Gastrocnemius medialis (tissue), 4 donors: ENCODE measurements at regions not wholly inside any gene's neighbourhood (a gene's known extent, or its start where the extent isn't known, plus 50 kb on each side); places are given as distances from the start of the nearest gene placed in this dataset.
A peak's percentile ranks its signal among the peaks of the same experiment; 100 is the strongest.

Experiments
- ATAC-seq, 2 donors: fragments of 150-250 bp; one replicate each; pipeline ENCODE4 v1.9.1; 2016
- DNase-seq, 2 donors: peaks; one replicate each; pipeline ENCODE4 v3.0.0-alpha.2; 2019
- H3K27ac ChIP-seq, 4 donors: fragments of 200-600 bp; sonication (generic); 1 replicate in 1 of 4; 2 replicates in 3 of 4; pipeline ENCODE4 v1.5.1; 2016 to 2018; ENCODE audit warnings: mild to moderate bottlenecking in 2 of 4, moderate library complexity in 1 of 4
- H3K27me3 ChIP-seq, 3 donors: fragments of 200-600 bp; sonication (generic) in 2 of 3; 1 replicate in 1 of 3; 2 replicates in 2 of 3; pipeline versions ENCODE4 v1.5.1 to v1.6.0; 2016 to 2019; ENCODE audit warnings: mild to moderate bottlenecking in 1 of 3, moderate library complexity in 1 of 3
- H3K36me3 ChIP-seq, 2 donors: fragments of 200-600 bp; sonication (generic) in 1 of 2; one replicate each; pipeline ENCODE4 v1.5.1; 2017 to 2018
- H3K4me1 ChIP-seq, 2 donors: fragments of 200-600 bp; sonication (generic) in 1 of 2; one replicate each; pipeline ENCODE4 v1.5.1; 2016 to 2017; ENCODE audit warnings: mild to moderate bottlenecking in 2 of 2
- H3K4me3 ChIP-seq, 4 donors: fragments of 200-600 bp; sonication (generic) in 3 of 4; 1 replicate in 1 of 4; 2 replicates in 3 of 4; pipeline ENCODE4 v1.5.1; 2016 to 2019; ENCODE audit warnings: mild to moderate bottlenecking in 2 of 4
- H3K9me3 ChIP-seq, 3 donors: fragments of 200-600 bp; sonication (generic) in 2 of 3; 1 replicate in 1 of 3; 2 replicates in 2 of 3; pipeline ENCODE4 v1.5.1; 2016 to 2019
- POLR2A ChIP-seq, 2 donors: fragments of 450-650 bp; IDR thresholded peaks; one replicate each; pipeline ENCODE4 v1.6.1; 2017; ENCODE audit warnings: antibody characterized with exemption in 2 of 2, mild to moderate bottlenecking in 2 of 2, moderate library complexity in 2 of 2
- in situ Hi-C, 4 donors: fragments of 200-750 bp; cut with MboI; loops; one replicate each; pipeline versions ENCODE4 v1.15.0 to v1.8.0; 2017; ENCODE audit warnings: low sequenced_read_pairs in 4 of 4
- intact Hi-C: fragments of 100-400 bp; cut with DNase I; formaldehyde crosslinking; loops from one replicate; pipeline ENCODE4 v1.15.1; 2023; ENCODE audit warnings: low total_unique reads
- TF ChIP-seq, protein P1 (sequence below), 5 experiments: fragments of 450-650 bp in 3 of 5; fragments of 200-600 bp in 2 of 5; sonication (generic) in 2 of 5; IDR thresholded peaks in 4 of 5; conservative IDR thresholded peaks in 1 of 5; 1 replicate in 4 of 5; 2 replicates in 1 of 5; pipeline ENCODE4 v1.5.1; 2016 to 2019; ENCODE audit warnings: antibody characterized with exemption in 5 of 5, mild to moderate bottlenecking in 3 of 5, moderate library complexity in 3 of 5

DNA sequence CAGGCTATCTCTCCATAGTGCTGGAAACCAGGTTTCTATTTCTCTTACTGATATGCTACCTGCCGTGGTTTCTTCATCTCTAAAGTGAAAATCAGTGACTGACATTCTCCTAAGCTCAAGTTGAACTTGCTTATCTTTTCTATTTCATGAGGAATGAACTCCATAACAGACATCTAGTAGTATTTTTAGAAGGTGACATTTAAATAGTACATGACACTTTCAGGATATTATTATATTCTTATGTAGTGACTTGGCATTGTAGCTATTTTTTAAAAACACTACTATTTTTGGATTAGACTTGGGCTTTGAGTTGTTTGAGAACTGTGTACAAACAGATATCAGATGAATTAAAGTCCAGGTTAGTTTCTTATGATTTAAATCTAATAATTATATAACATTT, 1381.8 kb downstream of the DSC3 start:
- intact Hi-C loops: no loop called here
- H3K27me3 ChIP-seq: no peaks in the 10 kb centered on the region
- H3K27ac ChIP-seq: peak overlapping the region in 1 of 4 donors; percentile 3
- DNase-seq (no peak), ATAC-seq (no peak)
- no peaks in the 10 kb centered on the region for H3K36me3 ChIP-seq
- peaks cover 0 to 19% of the 10 kb centered on the region in 2 donors for H3K4me1 ChIP-seq
- TF ChIP-seq, protein P1, sequence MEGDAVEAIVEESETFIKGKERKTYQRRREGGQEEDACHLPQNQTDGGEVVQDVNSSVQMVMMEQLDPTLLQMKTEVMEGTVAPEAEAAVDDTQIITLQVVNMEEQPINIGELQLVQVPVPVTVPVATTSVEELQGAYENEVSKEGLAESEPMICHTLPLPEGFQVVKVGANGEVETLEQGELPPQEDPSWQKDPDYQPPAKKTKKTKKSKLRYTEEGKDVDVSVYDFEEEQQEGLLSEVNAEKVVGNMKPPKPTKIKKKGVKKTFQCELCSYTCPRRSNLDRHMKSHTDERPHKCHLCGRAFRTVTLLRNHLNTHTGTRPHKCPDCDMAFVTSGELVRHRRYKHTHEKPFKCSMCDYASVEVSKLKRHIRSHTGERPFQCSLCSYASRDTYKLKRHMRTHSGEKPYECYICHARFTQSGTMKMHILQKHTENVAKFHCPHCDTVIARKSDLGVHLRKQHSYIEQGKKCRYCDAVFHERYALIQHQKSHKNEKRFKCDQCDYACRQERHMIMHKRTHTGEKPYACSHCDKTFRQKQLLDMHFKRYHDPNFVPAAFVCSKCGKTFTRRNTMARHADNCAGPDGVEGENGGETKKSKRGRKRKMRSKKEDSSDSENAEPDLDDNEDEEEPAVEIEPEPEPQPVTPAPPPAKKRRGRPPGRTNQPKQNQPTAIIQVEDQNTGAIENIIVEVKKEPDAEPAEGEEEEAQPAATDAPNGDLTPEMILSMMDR (IDR thresholded peaks at IDR 0.05 in 4 of 5, conservative IDR thresholded peaks at IDR 0.05 in 1 of 5): no peak
- no peak for TF ChIP-seq POLR2A (IDR thresholded peaks at IDR 0.05)
- peaks cover 0 to 4% (median 0%) of the 10 kb centered on the region in 3 donors for H3K9me3 ChIP-seq
- no peak overlapping the region for H3K4me3 ChIP-seq
- in situ Hi-C loops: no loop called here

DNA sequence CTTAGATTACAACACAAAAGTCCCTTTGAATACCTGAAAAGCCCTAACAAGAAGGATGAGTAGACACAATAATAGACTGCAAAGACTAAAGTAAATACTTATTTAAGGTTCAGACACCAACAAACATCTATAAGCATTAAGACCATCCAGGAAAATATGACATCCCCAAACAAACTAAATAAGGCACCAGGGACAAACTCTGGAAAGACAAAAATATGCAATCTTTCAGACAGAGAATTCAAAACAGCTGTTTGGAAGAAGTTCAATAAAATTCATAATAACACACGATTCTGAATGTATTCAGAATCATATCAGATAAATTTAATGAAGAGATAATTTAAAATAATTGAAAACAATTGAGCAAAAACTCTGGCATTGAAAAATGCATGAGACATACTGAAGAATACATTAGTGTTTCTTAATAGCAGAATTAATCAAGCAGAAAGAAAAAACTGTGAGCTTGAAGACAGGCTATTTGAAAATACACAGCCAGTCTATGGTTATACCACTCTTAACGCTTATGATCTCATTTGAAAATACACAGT, 1388.8 kb downstream of the DSC3 start:
- in situ Hi-C loops: no loop called here
- Histone ChIP-seq H3K27ac (no peak overlapping the region), H3K36me3 (no peaks in the 10 kb centered on the region), H3K27me3 (no peaks in the 10 kb centered on the region), H3K4me3 (no peak overlapping the region), H3K9me3 (peaks cover 0 to 4% (median 0%) of the 10 kb centered on the region in 3 donors), H3K4me1 (no peaks in the 10 kb centered on the region)
- intact Hi-C loops: no loop called here
- DNase-seq (no peak), ATAC-seq (no peak)
- no peak for TF ChIP-seq POLR2A (IDR thresholded peaks at IDR 0.05)
- TF ChIP-seq, protein P1 (IDR thresholded peaks at IDR 0.05 in 4 of 5, conservative IDR thresholded peaks at IDR 0.05 in 1 of 5): no peak

DNA sequence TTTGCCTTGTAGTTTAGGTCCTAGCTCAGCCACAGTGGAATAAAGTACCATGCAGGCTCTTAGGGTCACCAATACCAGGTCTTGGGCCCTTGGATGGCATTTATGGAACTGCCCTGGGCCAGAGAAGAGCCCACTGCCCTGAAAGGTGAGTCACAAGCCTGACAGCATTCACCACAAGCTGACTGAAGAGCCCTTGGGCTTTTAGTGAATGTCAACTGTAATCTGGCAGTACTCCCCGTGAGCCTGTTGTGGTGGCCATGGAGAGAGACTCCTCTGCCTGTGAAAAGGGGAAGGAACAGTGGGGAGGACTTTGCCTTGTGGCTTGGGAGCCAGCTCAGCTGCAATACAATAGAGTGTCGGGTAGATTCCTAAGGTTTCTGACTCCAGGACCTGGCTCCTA, 1389.7 kb downstream of the DSC3 start:
- Histone ChIP-seq H3K9me3 (peaks cover 0 to 4% (median 0%) of the 10 kb centered on the region in 3 donors), H3K27ac (no peak overlapping the region), H3K27me3 (no peaks in the 10 kb centered on the region), H3K36me3 (no peaks in the 10 kb centered on the region), H3K4me3 (no peak overlapping the region), H3K4me1 (no peaks in the 10 kb centered on the region)
- in situ Hi-C loops (no loop called here), intact Hi-C loops (no loop called here)
- no peak for DNase-seq
- ATAC-seq: no peak
- TF ChIP-seq, protein P1 (IDR thresholded peaks at IDR 0.05 in 4 of 5, conservative IDR thresholded peaks at IDR 0.05 in 1 of 5): no peak
- no peak for TF ChIP-seq POLR2A (IDR thresholded peaks at IDR 0.05)

DNA sequence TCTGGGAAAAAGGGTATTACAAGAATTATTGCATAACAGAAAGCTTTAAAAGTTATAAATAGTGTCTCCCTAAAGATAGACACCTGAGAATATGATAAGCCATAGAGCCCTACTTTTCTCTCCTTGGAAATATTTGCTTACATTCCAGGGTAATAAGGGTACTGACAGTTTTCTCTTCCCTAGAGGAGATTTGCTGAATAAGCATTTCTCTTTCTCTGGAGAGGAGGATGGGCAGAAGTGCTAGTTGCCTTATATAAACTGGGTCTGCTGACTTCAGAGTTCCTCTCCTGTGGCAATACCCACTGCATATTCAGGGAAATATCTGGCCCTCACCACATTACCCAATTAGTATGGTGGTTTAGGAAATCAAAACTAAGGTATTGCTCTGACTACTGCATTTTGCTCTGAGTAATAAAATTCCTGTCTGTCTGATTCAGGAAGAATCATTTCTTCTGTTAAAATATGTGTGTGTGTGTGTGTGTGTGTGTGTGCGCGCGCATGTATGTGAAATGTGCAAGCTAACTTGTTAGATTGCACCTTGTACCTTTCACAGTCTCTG, 1391.3 kb downstream of the DSC3 start:
- ATAC-seq: no peak
- Histone ChIP-seq H3K27ac (no peak overlapping the region), H3K36me3 (no peaks in the 10 kb centered on the region), H3K4me1 (no peaks in the 10 kb centered on the region), H3K9me3 (no peaks in the 10 kb centered on the region), H3K27me3 (no peaks in the 10 kb centered on the region), H3K4me3 (no peak overlapping the region)
- no peak for DNase-seq
- in situ Hi-C loops: no loop called here
- TF ChIP-seq, protein P1 (IDR thresholded peaks at IDR 0.05 in 4 of 5, conservative IDR thresholded peaks at IDR 0.05 in 1 of 5): no peak
- intact Hi-C loops: no loop called here

DNA sequence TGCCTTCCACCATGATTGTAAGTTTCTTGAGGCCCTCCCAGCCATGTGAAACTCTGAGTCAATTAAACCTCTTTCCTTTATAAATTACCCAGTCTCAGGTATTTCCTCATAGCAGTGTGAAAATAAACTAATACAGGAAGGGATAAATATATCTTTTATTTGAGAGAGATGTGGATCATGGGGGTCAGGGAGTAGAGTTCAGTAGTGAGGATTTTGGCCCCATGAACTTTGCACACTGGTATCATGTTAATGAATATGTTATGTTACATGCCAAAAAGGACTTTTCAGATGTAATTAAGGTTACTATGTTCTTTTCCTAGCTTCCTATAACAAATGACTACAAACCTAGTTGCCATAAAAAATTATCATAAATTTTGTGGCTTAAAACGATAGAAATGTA, 1393.7 kb downstream of the DSC3 start:
- Histone ChIP-seq H3K4me3 (no peak overlapping the region), H3K4me1 (no peaks in the 10 kb centered on the region), H3K27me3 (no peaks in the 10 kb centered on the region), H3K36me3 (no peaks in the 10 kb centered on the region), H3K27ac (no peak overlapping the region), H3K9me3 (no peaks in the 10 kb centered on the region)
- no peak for ATAC-seq
- no peak for DNase-seq
- in situ Hi-C loops: no loop called here
- intact Hi-C loops: no loop called here
- TF ChIP-seq, protein P1 (IDR thresholded peaks at IDR 0.05 in 4 of 5, conservative IDR thresholded peaks at IDR 0.05 in 1 of 5): no peak
- no peak for TF ChIP-seq POLR2A (IDR thresholded peaks at IDR 0.05)
